ENCODE measurements at regions not wholly inside any gene's neighbourhood (a gene's known extent, or its start where the extent isn't known, plus 50 kb on each side); places are given as distances from the start of the nearest gene placed in this dataset.
A peak's percentile ranks its signal among the peaks of the same experiment; 100 is the strongest.

GRCh38 chr5:155906046-155906445, 420.9 kb upstream of the SGCD start:
- Histone ChIP-seq H3K36me3 (ENCODE audit: insufficient read depth, low read length) (no peaks in the 10 kb centered on the region), H3K9me3 (ENCODE audit: control insufficient read depth in 1 of 2, insufficient read depth in 1 of 2, low read length in 2 of 2) (no peaks in the 10 kb centered on the region), H3K27ac (ENCODE audit: low read depth in 1 of 2, low read length in 2 of 2) (no peak overlapping the region), H3K27me3 (ENCODE audit: control insufficient read depth in 1 of 2, insufficient read depth in 2 of 2, low read length in 2 of 2) (no peaks in the 10 kb centered on the region), H3K4me1 (ENCODE audit: insufficient read depth, low read length) (no peaks in the 10 kb centered on the region), H3K4me3 (ENCODE audit: low read length) (no peak overlapping the region)
- Mint-ChIP-seq H3K27me3 (peaks cover 4% of the 10 kb centered on the region), H3K9me3 (no peaks in the 10 kb centered on the region), H3K36me3 (ENCODE audit: low read depth) (no peaks in the 10 kb centered on the region), H3K4me1 (ENCODE audit: low read depth) (no peaks in the 10 kb centered on the region), H3K4me3 (no peak overlapping the region), H3K27ac (no peak overlapping the region)
- DNase-seq (peak in 1 of 14 experiments; percentile 2), ATAC-seq (ENCODE audit: poor library complexity) (no peak)
- intact Hi-C loops (cut with DNase I, micrococcal nuclease) = no loop called here
- TF ChIP-seq CTCF (IDR thresholded peaks at IDR 0.05) = no peak
- POLR2A ChIA-PET = no interaction called here
- CTCF ChIA-PET = interaction anchor here (0.6 kb wide), 1 partner anchor 38 kb away, joined by 4 read pairs; no protein-coding TSS in a partner anchor

- POLR2A ChIA-PET = no interaction called here
- Mint-ChIP-seq H3K27ac (no peak overlapping the region), H3K36me3 (ENCODE audit: low read depth) (no peaks in the 10 kb centered on the region), H3K9me3 (peaks cover 3% of the 10 kb centered on the region), H3K27me3 (peaks cover 9% of the 10 kb centered on the region), H3K4me3 (no peak overlapping the region), H3K4me1 (ENCODE audit: low read depth) (no peaks in the 10 kb centered on the region)
- Histone ChIP-seq H3K36me3 (ENCODE audit: insufficient read depth, low read length) (no peaks in the 10 kb centered on the region), H3K4me3 (ENCODE audit: low read length) (no peak overlapping the region), H3K4me1 (ENCODE audit: insufficient read depth, low read length) (no peaks in the 10 kb centered on the region), H3K27ac (ENCODE audit: low read depth in 1 of 2, low read length in 2 of 2) (no peak overlapping the region), H3K9me3 (ENCODE audit: control insufficient read depth in 1 of 2, insufficient read depth in 1 of 2, low read length in 2 of 2) (no peaks in the 10 kb centered on the region), H3K27me3 (ENCODE audit: control insufficient read depth in 1 of 2, insufficient read depth in 2 of 2, low read length in 2 of 2) (no peaks in the 10 kb centered on the region)
- no peak for DNase-seq
- ATAC-seq (ENCODE audit: poor library complexity) = no peak
- CTCF ChIA-PET = no interaction called here
- intact Hi-C loops (cut with DNase I, micrococcal nuclease) = no loop called here
- no peak for TF ChIP-seq CTCF (IDR thresholded peaks at IDR 0.05)
Observed at GRCh38 chr5:155908543-155908942, 418.4 kb upstream of the SGCD start.

GRCh38 chr5:155912291-155912690, 414.7 kb upstream of the SGCD start:
- Mint-ChIP-seq H3K4me1 (ENCODE audit: low read depth) (no peaks in the 10 kb centered on the region), H3K27ac (no peak overlapping the region), H3K27me3 (peaks cover 16% of the 10 kb centered on the region), H3K36me3 (ENCODE audit: low read depth) (no peaks in the 10 kb centered on the region), H3K9me3 (peaks cover 3% of the 10 kb centered on the region), H3K4me3 (no peak overlapping the region)
- H3K36me3 ChIP-seq (ENCODE audit: insufficient read depth, low read length) = no peaks in the 10 kb centered on the region
- ChIA-PET POLR2A (no interaction called here), CTCF (no interaction called here)
- DNase-seq = no peak
- no peaks in the 10 kb centered on the region for H3K27me3 ChIP-seq (ENCODE audit: control insufficient read depth in 1 of 2, insufficient read depth in 2 of 2, low read length in 2 of 2)
- no peak for ATAC-seq (ENCODE audit: poor library complexity)
- intact Hi-C loops (cut with DNase I, micrococcal nuclease) = no loop called here
- no peak overlapping the region for H3K27ac ChIP-seq (ENCODE audit: low read depth in 1 of 2, low read length in 2 of 2)
- no peaks in the 10 kb centered on the region for H3K9me3 ChIP-seq (ENCODE audit: control insufficient read depth in 1 of 2, insufficient read depth in 1 of 2, low read length in 2 of 2)
- no peak overlapping the region for H3K4me3 ChIP-seq (ENCODE audit: low read length)
- no peak for TF ChIP-seq CTCF (IDR thresholded peaks at IDR 0.05)
- no peaks in the 10 kb centered on the region for H3K4me1 ChIP-seq (ENCODE audit: insufficient read depth, low read length)
